Activated CD8-positive, alpha-beta memory T cell treated with anti-CD3 and anti-CD28 coated beads, Interleukin-2, amount 50 U/mL, for 4 hours (primary cell): ENCODE measurements at regions not wholly inside any gene's neighbourhood (a gene's known extent, or its start where the extent isn't known, plus 50 kb on each side); places are given as distances from the start of the nearest gene placed in this dataset.
A peak's percentile ranks its signal among the peaks of the same experiment; 100 is the strongest.
"Not testable (repeated sequence)": the region's sequence is repeated elsewhere in the genome, so short reads cannot be mapped to it uniquely, and the experiment has no call there.

Source experiments
- DNase-seq: peaks from one replicate; pipeline ENCODE4 v3.0.0-alpha.2; 2020

DNA sequence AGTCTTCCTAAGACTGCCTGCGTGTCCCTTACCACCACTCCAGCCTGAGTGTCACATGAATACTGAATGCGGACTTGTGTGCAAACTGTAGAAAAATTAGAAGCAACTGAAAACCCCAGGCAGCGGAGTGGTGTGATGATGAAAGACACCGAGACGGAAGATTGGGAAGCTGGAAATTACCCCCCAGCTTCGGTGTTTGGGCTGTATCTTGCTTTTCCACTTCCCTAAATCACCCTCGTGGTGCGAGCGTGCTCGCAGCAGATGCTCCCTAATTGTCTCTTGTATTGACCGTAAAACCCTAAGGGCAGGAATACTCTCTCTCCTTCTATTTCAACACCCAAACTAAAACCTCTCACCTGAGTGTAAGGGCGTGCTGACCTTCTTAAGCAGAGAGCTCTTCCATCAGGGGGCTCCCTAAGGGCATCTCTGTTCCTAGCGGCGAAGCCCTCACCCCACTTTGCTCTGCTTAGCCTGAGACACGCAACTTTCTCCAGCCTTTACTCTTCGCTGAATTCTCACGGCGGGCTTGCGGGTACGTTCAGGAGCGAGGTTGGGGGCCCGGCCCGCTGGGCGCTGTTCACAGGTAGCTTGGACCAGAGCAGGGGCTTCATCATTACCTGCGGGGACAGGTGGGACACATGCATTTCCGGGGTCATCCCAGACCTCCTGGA lies 62.4 kb downstream of the CRYBB2 start:
- no peak for DNase-seq

DNA sequence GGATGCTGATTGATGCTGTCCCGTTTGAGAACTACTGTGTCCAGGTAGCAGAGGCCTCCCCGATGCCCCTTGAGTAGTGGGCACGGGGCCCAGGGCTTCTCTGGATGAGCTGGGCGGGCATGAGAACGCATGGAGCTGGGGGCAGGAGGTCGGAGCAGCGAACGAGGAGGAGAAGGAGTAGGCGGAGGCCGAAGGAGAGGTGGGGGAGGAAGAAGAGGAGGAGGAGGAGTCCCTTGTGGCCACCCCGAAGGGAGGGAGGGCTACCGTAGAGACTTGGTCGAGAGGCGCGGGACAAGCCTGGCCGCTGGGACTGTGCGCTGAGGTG lies 62.9 kb downstream of the CRYBB2 start:
- no peak for DNase-seq

DNA sequence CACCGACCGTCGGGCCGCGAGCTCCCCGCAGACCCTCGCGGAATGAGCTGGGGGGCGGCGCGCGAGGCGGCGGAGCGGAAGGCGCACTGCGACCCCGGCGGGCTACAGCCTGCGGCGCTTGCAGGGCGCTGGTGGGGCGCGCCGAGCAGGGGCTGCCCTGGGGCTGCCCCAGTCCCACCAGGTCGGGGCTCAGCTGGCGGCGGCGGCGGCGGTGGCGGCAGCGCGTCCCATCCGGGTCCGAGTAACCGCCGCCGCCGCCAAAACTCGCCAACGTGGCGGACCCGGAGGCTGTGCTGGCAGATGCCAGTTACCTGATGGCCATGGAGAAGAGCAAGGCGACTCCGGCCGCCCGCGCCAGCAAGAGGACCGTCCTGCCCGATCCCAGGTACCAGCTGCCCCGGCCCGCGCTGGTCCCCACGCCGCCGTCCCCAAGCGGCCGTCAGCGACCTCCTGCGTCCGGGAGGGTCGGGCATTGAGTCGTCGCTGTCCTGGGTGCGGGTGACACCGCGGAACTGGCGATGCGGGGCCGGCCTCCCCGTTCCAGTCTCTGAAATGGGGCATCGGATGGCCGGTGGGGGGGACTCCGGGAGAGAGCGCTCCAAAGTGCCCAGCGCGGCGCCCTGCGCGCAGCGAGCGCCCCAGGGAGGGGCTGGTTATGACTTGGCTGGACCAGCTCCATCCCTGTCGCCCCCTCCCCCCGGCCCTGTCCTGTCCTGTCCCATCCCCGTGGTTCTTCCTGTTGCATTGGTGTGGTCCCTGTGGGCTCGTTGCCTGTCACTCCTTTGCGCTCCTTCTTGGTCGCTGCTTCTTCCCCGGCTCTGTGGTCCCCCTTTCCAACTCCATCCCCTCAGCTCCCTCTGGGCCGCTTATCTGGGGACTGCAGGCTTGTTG lies 63.5 kb downstream of the CRYBB2 start:
- no peak for DNase-seq

GRCh38 chr22:25288481-25288880 lies 69.0 kb downstream of the CRYBB2 start:
- DNase-seq = not testable (repeated sequence)

GRCh38 chr22:25301912-25302311 lies 82.5 kb downstream of the CRYBB2 start:
- DNase-seq = not testable (repeated sequence)

DNA sequence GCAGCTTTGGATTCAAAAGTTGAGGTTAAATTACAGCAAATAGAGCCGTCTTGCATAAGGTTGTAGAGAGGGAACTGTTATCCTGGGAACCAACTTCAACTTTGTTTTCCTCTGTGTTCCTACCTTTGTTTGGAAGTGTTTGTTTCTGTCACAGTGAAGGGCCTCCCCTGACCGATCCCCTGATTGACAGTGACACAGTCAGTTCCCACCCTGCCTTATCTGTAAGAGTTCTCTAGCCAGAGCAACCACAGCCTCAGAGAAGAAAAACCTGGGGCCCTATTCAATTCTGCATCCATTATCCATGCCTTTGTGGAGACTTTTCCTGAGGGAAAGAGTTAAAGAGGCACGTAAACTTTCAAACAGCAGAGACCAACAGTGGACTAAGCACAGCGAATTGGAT lies 90.1 kb downstream of the CRYBB2 start:
- DNase-seq = not testable (repeated sequence)

DNA sequence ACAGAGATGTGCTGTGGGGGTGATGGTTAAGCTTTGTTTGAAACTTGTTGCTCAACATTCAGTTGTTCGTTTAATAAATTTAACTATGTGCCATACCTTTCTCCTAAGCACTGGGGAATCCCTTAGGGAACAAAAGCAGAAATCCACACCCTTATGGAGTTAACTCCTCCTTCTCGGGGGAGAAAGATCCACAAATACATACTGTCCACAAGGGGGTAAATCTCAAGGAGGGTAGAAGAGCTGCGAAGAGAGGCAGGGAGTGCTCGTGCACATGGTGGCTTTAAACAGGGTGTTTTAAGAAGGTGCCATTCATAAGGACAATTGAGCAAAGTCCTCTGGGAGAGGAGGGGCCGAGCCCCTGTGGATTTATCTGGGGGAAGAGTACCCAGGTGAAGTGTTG lies 92.5 kb downstream of the CRYBB2 start:
- DNase-seq = not testable (repeated sequence)

- no peak for DNase-seq
Observed at GRCh38 chr22:25318081-25318823, 98.8 kb downstream of the CRYBB2 start.

GRCh38 chr22:25327018-25327755 lies 107.7 kb downstream of the CRYBB2 start:
- no peak for DNase-seq

DNA sequence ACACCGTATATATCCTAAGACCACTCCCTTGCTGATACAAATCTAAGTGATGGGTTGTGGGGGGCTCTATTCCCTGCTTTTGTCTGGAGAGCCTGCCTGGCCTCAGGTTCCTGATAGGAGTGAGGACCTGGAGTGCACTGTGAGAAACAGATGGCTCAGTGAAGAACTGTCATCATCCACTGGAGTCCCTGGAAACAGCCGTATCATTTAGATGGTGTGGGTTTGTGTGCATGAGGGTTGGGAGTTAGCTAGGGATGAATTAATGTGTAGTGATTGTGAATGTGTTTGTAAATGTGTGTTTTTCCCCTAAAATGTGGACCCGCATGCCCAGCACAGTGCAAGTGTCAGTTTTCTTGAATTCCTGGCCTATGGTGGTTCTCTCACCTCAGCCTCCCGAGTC lies 111.6 kb downstream of the CRYBB2 start:
- DNase-seq = no peak

- DNase-seq = not testable (repeated sequence)
Observed at GRCh38 chr22:25331911-25332310, 112.5 kb downstream of the CRYBB2 start.

- DNase-seq = no peak
Observed at GRCh38 chr22:25332386-25332785, 112.9 kb downstream of the CRYBB2 start.

DNA sequence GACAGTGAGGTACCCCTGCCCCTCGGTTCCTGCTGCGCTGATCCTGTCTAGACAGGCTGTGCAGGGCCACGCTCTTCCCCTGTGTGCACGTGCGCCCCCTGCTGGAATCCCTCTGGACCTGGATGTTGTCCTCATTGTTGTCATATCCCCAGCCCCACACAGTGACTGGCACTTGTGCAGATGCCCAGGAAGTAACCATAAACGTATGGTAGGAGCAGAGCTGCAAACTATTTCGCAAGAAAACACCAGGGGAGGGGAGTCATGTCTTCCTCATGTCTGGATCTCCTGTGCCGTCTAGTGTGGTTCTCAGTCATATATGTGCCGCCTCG lies 114.7 kb downstream of the CRYBB2 start:
- DNase-seq = peak; percentile 32

GRCh38 chr22:25334631-25335030 lies 115.2 kb downstream of the CRYBB2 start:
- not testable (repeated sequence) for DNase-seq

DNA sequence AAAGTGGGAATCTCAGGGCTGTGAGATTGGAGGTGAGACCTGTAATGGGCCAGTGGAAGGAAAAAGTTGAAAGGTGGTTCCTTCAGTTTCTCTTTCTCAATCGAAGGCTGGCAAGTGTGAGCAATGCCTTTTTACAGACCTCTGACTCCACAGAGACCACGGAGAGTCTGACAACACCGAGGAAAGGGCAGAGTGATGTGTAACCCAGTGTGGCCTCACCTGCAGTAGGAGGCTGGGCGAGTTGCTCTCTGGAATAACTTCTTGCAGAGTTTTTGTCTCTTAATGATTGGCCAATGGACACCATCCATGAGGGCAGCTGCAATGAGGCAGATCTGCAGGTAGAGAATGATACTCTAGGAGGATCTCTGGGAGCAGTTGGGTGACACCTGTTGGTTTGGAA lies 115.8 kb downstream of the CRYBB2 start:
- DNase-seq = not testable (repeated sequence)

- not testable (repeated sequence) for DNase-seq
Observed at GRCh38 chr22:25340536-25340935, 121.1 kb downstream of the CRYBB2 start.

DNA sequence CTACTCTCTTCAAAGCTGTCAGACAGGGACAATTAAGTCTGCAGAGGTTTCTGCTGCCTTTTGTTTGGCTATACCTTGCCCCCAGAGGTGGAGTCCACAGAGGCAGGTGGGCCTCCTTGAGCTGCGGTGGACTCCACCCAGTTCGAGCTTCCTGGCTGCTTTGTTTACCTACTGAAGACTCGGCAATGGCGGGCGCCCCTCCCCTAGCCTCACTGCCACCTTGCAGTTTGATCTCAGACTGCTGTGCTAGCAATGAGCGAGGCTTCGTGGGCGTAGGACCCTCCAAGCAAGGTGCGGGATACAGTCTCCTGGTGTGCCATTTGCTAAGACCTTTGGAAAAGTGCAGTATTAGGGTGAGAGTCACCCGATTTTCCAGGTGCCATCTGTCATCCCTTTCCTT lies 124.9 kb downstream of the CRYBB2 start:
- not testable (repeated sequence) for DNase-seq

DNA sequence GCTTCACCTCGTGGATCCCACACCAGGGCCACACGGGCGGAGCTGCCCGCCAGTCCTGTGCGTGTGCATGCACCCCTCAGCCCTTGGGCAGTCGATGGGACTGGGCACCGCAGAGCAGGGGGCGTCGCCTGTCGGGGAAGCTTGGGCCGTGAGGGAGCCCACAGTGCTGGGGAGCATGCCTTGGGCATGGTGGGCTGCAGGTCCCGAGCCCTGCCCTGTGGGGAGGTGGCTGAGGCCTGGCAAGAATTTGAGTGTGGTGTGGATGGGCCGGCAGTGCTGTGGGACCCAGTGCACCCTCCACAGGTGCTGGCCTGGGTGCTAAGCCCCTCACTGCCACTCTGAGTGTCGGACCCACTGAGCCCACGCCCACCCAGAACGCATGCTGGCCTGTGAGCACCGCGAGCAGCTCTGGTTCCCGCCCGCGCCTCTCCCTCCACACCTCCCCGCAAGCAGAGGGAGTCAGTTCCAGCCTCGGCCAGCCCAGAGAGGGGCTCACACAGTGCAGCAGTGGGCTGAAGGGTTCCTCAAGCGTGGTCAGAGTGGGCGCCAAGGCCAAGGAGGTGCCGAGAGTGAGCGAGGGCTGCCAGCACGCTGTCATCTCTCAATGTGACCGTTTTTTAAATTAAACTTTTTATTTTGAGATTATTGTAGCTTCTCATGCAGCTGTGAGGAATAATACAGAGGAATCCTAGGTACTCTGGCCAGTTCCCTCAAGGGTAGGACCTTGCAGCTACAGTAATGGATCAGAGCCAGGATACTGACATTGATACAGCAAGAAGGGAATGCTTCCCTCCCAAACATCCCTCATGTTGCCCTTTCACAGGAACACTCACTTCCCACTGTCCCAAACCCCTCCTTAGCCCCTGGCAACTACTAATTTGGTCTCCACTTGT lies 127.7 kb downstream of the CRYBB2 start:
- no peak for DNase-seq

DNA sequence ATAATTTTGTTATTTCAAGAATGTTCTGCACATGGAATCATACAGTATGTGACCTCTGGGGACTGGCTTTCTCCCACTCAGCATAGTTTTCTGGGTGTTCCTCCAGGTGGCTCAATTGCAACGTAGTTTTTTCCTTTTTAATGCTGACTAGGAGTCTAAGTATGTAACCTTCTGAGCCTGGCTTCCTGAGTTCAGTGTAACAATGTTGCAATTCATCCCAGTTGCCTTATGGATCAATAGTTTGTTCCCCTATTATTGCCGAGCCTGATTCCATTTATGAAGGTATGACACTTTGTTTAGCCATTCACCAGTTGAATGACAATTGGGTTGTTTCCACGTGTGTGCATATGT lies 128.3 kb downstream of the CRYBB2 start:
- no peak for DNase-seq

DNA sequence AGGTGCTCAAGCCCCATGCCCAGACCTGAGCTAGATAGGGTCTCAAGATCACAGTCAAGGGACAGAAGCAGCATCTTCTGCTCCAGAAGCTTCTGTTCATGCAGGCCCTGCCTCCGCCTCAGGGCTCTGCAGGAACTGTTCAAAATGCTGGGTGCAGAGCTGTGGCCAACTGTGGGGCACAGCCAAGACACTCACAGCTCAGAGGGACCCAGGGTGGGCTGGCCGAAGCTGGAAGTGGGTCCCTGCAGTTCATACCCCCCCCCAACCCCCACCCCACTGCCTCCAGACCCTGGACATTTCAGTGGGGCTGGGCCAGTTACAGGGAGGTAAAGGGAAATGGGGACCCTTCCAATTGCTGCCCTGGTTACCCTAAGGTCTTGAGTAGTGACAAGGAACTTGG lies 129.0 kb downstream of the CRYBB2 start:
- no peak for DNase-seq

- not testable (repeated sequence) for DNase-seq
Observed at GRCh38 chr22:25348996-25349395, 129.6 kb downstream of the CRYBB2 start.

GRCh38 chr22:25350551-25350971 lies 131.1 kb downstream of the CRYBB2 start:
- no peak for DNase-seq
